ENCODE measurements at regions not wholly inside any gene's neighbourhood (a gene's known extent, or its start where the extent isn't known, plus 50 kb on each side); places are given as distances from the start of the nearest gene placed in this dataset.

GRCh38 chr6:147722158-147722557 is 213.7 kb downstream of the SAMD5 start:
- no peak for DNase-seq

- no peak for DNase-seq
Observed at GRCh38 chr6:147724454-147724853, 216.0 kb downstream of the SAMD5 start.

GRCh38 chr6:147726342-147726741 is 217.9 kb downstream of the SAMD5 start:
- DNase-seq: no peak

GRCh38 chr6:147728903-147729302 is 220.4 kb downstream of the SAMD5 start:
- no peak for DNase-seq

- DNase-seq: no peak
Observed at GRCh38 chr6:147733686-147734085, 225.2 kb downstream of the SAMD5 start.

GRCh38 chr6:147734151-147734550 is 225.7 kb downstream of the SAMD5 start:
- no peak for DNase-seq

GRCh38 chr6:147735924-147736323 is 227.4 kb downstream of the SAMD5 start:
- no peak for DNase-seq

- DNase-seq: no peak
Observed at GRCh38 chr6:147737115-147737514, 228.6 kb downstream of the SAMD5 start.

GRCh38 chr6:147738099-147738498 is 229.6 kb downstream of the SAMD5 start:
- DNase-seq: no peak

- no peak for DNase-seq
Observed at GRCh38 chr6:147738516-147739162, 230.1 kb downstream of the SAMD5 start.

GRCh38 chr6:147740326-147740725 is 231.8 kb downstream of the SAMD5 start:
- no peak for DNase-seq

- no peak for DNase-seq
Observed at GRCh38 chr6:147740916-147741315, 232.4 kb downstream of the SAMD5 start.

- no peak for DNase-seq
Observed at GRCh38 chr6:147741389-147741788, 232.9 kb downstream of the SAMD5 start.

GRCh38 chr6:147742440-147742839 is 233.9 kb downstream of the SAMD5 start:
- no peak for DNase-seq

GRCh38 chr6:147744012-147744411 is 235.5 kb downstream of the SAMD5 start:
- DNase-seq: no peak

GRCh38 chr6:147749331-147749730 is 240.8 kb downstream of the SAMD5 start:
- no peak for DNase-seq

GRCh38 chr6:147750413-147750812 is 241.9 kb downstream of the SAMD5 start:
- DNase-seq: no peak

- DNase-seq: no peak
Observed at GRCh38 chr6:147751232-147751631, 242.7 kb downstream of the SAMD5 start.

- DNase-seq: no peak
Observed at GRCh38 chr6:147752689-147753403, 244.4 kb downstream of the SAMD5 start.

- DNase-seq: no peak
Observed at GRCh38 chr6:147755999-147756398, 247.5 kb downstream of the SAMD5 start.

GRCh38 chr6:147756891-147757290 is 248.4 kb downstream of the SAMD5 start:
- no peak for DNase-seq

- no peak for DNase-seq
Observed at GRCh38 chr6:147757291-147757690, 248.8 kb downstream of the SAMD5 start.

GRCh38 chr6:147758303-147758702 is 249.8 kb downstream of the SAMD5 start:
- no peak for DNase-seq

GRCh38 chr6:147759093-147759492 is 250.6 kb downstream of the SAMD5 start:
- no peak for DNase-seq

GRCh38 chr6:147759536-147759935 is 251.0 kb downstream of the SAMD5 start:
- no peak for DNase-seq

All from CD4-positive, alpha-beta T cell treated with Interleukin-15 for 1 hour (primary cell).